Colonic mucosa (tissue), 4 donors: ENCODE measurements at regions not wholly inside any gene's neighbourhood (a gene's known extent, or its start where the extent isn't known, plus 50 kb on each side); places are given as distances from the start of the nearest gene placed in this dataset.

ENCODE experiments used
- DNase-seq: peaks from one replicate; pipeline ENCODE4 v3.0.0-alpha.2; 2020
- H3K27ac ChIP-seq: fragments of 200-600 bp; one replicate; pipeline ENCODE4 v1.8.0; 2021
- H3K27me3 ChIP-seq: fragments of 200-600 bp; one replicate; pipeline ENCODE4 v1.8.0; 2021
- H3K36me3 ChIP-seq: fragments of 200-600 bp; one replicate; pipeline ENCODE4 v1.8.0; 2021
- H3K4me1 ChIP-seq: fragments of 200-600 bp; one replicate; pipeline ENCODE4 v1.8.0; 2021; ENCODE audit warnings: mild to moderate bottlenecking
- H3K4me3 ChIP-seq: fragments of 200-600 bp; one replicate; pipeline ENCODE4 v1.8.0; 2021
- H3K9ac ChIP-seq, 2 donors: one replicate each; pipeline ENCODE4 v1.7.0; 2013; ENCODE audit warnings: control low read depth in 2 of 2, low read depth in 2 of 2, low read length in 2 of 2
- H3K9me3 ChIP-seq: fragments of 200-600 bp; one replicate; pipeline ENCODE4 v1.8.0; 2021
- intact Hi-C: fragments of 100-400 bp; cut with DNase I; formaldehyde crosslinking; loops from one replicate; pipeline ENCODE4 v1.14.1; 2022
- TF ChIP-seq, protein P1 (sequence below): fragments of 200-600 bp; IDR thresholded peaks from one replicate; pipeline ENCODE4 v1.8.0; 2022; ENCODE audit warnings: antibody characterized with exemption, mild to moderate bottlenecking
- donor health status: healthy.
- donor health status: DM: no; HTN: no; CAD: no.
- donor health status: DM: no; HTN: no; CAD: no.

DNA sequence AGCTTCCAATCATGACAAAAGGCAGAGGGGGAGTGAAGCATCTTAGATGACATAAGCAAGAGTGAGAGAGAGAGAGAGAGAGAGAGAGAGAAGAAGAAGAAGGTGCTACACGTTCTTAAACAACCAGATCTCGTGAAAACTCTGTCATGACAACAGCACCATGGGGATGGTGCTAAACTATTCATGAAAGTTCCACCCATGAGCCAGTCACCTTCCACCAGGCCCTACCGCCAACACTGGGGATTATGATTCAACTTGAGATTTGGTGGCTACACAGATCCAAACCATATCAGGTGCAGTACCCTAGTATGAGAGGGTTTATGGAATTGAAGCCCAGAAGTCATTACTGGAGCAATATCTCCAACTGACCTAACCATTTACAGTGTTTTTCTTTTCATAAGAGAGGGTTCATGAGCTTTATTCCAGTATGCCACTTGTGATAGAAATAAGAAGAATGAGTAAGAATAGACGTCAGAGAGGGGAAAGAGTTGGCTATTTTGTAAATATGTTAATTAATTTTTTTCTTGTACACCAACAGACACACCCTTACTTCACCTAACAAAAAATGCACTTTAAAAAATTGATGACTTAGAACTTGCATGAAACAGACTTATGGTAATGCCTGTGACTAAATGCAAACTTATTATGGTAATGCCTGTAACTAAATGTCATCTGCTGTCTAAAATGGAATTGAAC lies 680.4 kb upstream of the ITGA1 start:
- DNase-seq: no peak
- TF ChIP-seq, protein P1, sequence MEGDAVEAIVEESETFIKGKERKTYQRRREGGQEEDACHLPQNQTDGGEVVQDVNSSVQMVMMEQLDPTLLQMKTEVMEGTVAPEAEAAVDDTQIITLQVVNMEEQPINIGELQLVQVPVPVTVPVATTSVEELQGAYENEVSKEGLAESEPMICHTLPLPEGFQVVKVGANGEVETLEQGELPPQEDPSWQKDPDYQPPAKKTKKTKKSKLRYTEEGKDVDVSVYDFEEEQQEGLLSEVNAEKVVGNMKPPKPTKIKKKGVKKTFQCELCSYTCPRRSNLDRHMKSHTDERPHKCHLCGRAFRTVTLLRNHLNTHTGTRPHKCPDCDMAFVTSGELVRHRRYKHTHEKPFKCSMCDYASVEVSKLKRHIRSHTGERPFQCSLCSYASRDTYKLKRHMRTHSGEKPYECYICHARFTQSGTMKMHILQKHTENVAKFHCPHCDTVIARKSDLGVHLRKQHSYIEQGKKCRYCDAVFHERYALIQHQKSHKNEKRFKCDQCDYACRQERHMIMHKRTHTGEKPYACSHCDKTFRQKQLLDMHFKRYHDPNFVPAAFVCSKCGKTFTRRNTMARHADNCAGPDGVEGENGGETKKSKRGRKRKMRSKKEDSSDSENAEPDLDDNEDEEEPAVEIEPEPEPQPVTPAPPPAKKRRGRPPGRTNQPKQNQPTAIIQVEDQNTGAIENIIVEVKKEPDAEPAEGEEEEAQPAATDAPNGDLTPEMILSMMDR: no peak
- H3K36me3 ChIP-seq: no peaks in the 10 kb centered on the region
- H3K4me3 ChIP-seq: no peak overlapping the region
- no peaks in the 10 kb centered on the region for H3K4me1 ChIP-seq
- H3K27me3 ChIP-seq: no peaks in the 10 kb centered on the region
- H3K9ac ChIP-seq: no peak overlapping the region
- H3K27ac ChIP-seq: no peak overlapping the region
- no peaks in the 10 kb centered on the region for H3K9me3 ChIP-seq
- intact Hi-C loops: no loop called here

- intact Hi-C loops: no loop called here
These were observed 667.9 kb upstream of the ITGA1 start for GRCh38 chr5:52119768-52120167.

DNA sequence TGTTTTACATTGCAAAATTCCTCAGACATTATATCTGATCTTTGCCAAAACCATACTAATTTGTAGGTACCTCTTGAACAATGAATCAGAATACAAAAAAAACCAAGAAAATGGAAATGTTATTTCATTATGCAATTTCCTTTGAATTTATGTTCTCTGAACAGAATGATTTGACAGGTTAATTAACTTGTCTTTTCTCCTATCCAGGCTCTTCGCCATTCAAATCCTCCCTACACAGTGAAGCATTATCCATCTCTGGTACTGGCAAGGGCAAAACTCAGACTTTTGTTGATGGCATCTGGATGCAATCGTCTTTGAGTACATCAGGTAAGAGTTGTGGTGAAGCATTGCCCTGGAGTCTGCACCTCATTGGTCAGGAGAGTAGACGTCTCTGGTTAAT lies 655.7 kb upstream of the ITGA1 start:
- Histone ChIP-seq H3K27me3 (no peaks in the 10 kb centered on the region), H3K36me3 (no peaks in the 10 kb centered on the region), H3K4me1 (no peaks in the 10 kb centered on the region), H3K27ac (no peak overlapping the region), H3K9ac (no peak overlapping the region), H3K9me3 (no peaks in the 10 kb centered on the region), H3K4me3 (no peak overlapping the region)
- no peak for DNase-seq
- intact Hi-C loops: no loop called here
- TF ChIP-seq, protein P1: no peak

More at GRCh38 chr5:52119768-52120167, 667.9 kb upstream of the ITGA1 start:
- Histone ChIP-seq H3K27ac (no peak overlapping the region), H3K9me3 (no peaks in the 10 kb centered on the region), H3K36me3 (no peaks in the 10 kb centered on the region), H3K4me3 (no peak overlapping the region), H3K4me1 (no peaks in the 10 kb centered on the region), H3K27me3 (no peaks in the 10 kb centered on the region), H3K9ac (no peak overlapping the region)
- no peak for DNase-seq
- TF ChIP-seq, protein P1: no peak

GRCh38 chr5:52134013-52134650 lies 653.6 kb upstream of the ITGA1 start:
- TF ChIP-seq, protein P1: no peak
- H3K4me3 ChIP-seq: no peak overlapping the region
- H3K9me3 ChIP-seq: no peaks in the 10 kb centered on the region
- no peak overlapping the region for H3K9ac ChIP-seq
- no peaks in the 10 kb centered on the region for H3K4me1 ChIP-seq
- no peak for DNase-seq
- H3K27ac ChIP-seq: no peak overlapping the region
- H3K27me3 ChIP-seq: no peaks in the 10 kb centered on the region
- no peaks in the 10 kb centered on the region for H3K36me3 ChIP-seq
- intact Hi-C loops: no loop called here

GRCh38 chr5:52139888-52140615 lies 647.7 kb upstream of the ITGA1 start:
- Histone ChIP-seq H3K27me3 (no peaks in the 10 kb centered on the region), H3K27ac (no peak overlapping the region), H3K4me1 (no peaks in the 10 kb centered on the region), H3K4me3 (no peak overlapping the region), H3K36me3 (no peaks in the 10 kb centered on the region), H3K9me3 (no peaks in the 10 kb centered on the region), H3K9ac (no peak overlapping the region)
- no peak for DNase-seq
- TF ChIP-seq, protein P1: no peak
- intact Hi-C loops: no loop called here
